ENCODE measurements at regions not wholly inside any gene's neighbourhood (a gene's known extent, or its start where the extent isn't known, plus 50 kb on each side); places are given as distances from the start of the nearest gene placed in this dataset.
A peak's percentile ranks its signal among the peaks of the same experiment; 100 is the strongest.

DNA sequence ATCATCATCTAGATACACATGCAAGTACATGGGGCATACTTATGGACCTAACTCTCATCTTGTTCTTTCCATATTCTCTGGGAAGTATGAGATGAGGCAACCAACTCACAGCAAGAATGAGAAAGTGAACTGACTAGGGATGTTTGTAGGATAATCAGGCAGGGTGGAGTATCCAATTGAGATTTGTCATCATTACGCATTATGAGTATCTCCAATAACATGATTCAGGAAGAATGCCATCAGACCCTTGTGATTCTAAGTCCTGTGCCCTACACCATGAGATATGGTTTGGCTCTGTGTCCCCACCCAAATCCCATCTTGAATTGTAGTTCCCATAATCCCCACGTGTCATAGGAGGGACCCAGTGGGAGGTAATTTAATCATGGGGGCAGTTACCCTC lies 154.0 kb downstream of the SLC30A10 start:
- H3K4me3 ChIP-seq, result no peak overlapping the region
- H3K4me1 ChIP-seq (replicated peaks), result peaks cover 5% of the 10 kb centered on the region; the same call in 1 of the 2 replicates
- no peak for DNase-seq (ENCODE audit: low read depth in 1 of 2, low spot score in 2 of 2)
- H3K27ac ChIP-seq, result no peak overlapping the region
- H3K36me3 ChIP-seq, result no peaks in the 10 kb centered on the region
- no peaks in the 10 kb centered on the region for H3K27me3 ChIP-seq (replicated peaks)
- H3K9me3 ChIP-seq (replicated peaks), result no peaks in the 10 kb centered on the region

DNA sequence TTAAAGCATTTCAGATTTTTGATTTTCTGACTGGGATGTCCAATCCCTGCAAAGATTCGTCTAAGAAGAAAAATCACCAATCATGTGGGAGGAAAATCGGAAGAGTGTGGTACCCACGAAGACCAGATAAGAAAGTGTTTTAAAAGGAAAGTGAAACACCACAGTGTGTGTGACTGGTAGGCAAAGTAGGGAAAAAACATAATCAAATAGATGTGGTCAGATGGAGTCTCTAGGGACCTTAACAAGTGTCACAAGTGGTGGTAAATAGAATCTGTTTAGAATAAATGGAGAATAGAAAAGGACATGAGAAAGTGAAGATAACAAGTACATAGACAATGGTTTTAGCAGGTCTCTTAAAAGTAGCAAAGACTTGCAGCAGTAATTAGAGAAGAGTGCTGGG lies 154.6 kb downstream of the SLC30A10 start:
- no peak overlapping the region for H3K4me3 ChIP-seq
- peaks cover 5% of the 10 kb centered on the region; the same call in 1 of the 2 replicates for H3K4me1 ChIP-seq (replicated peaks)
- no peaks in the 10 kb centered on the region for H3K9me3 ChIP-seq (replicated peaks)
- no peaks in the 10 kb centered on the region for H3K27me3 ChIP-seq (replicated peaks)
- H3K27ac ChIP-seq, result no peak overlapping the region
- H3K36me3 ChIP-seq, result no peaks in the 10 kb centered on the region
- DNase-seq (ENCODE audit: low read depth in 1 of 2, low spot score in 2 of 2), result no peak

DNA sequence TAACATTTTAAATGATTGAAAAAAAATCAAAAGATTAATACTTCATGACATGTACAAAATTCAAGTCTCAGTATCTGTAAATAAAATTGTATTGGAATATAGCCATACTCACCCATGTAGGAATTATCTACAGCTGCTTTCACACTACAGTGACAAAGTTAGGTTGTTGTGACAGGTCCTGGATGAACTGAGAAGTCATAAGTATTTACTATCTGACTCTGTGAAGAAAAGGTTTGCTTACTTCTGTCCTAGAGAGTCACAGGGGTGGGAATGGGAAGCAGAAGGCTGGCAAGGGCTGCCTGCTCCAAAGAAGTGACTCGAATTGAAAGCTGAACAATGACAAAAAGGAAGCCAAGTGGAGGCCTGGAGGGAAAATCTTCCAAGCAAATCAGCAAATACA lies 155.2 kb downstream of the SLC30A10 start:
- no peak overlapping the region for H3K4me3 ChIP-seq
- no peaks in the 10 kb centered on the region for H3K27me3 ChIP-seq (replicated peaks)
- H3K27ac ChIP-seq, result no peak overlapping the region
- DNase-seq (ENCODE audit: low read depth in 1 of 2, low spot score in 2 of 2), result no peak
- H3K9me3 ChIP-seq (replicated peaks), result no peaks in the 10 kb centered on the region
- no peaks in the 10 kb centered on the region for H3K36me3 ChIP-seq
- peaks cover 5% of the 10 kb centered on the region; the same call in 1 of the 2 replicates for H3K4me1 ChIP-seq (replicated peaks)

DNA sequence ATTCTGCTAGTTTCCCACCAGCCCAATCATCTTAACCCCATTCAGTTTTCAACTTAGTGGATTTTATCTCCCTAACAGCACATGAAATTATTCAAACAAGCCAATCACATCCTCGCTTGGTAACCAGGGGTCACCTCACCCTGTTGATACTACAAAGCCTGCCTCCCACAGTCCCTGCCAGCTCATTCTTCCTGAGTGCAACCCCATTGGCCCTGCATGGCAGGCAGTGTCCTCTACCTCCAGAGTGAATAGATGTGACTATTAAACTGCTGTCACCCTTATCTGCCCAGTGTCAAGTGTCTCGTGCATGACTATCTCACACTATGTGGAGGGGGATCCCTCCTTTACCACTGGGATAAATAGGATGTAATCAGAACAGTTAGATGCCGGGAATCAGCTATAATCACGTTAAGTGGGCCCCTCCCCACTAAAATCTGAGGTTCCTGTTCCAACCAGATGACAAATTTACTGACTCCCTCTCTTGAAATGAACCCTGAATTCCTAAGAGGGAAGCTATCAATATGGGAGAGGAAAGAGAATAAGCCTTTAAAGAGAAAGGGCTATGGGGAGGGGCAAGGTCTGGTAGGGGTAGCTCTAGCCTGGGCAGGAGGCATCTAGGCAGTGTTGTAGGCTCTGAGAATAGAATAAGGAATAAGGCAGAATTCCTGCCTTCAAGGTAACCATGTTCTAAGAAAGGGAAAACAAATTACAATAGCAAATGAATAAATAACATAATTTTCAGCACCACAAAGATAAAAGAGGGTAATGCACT lies 155.9 kb downstream of the SLC30A10 start:
- Histone ChIP-seq H3K27me3 (replicated peaks) (no peaks in the 10 kb centered on the region), H3K36me3 (no peaks in the 10 kb centered on the region), H3K27ac (no peak overlapping the region), H3K4me3 (no peak overlapping the region), H3K9me3 (replicated peaks) (no peaks in the 10 kb centered on the region), H3K4me1 (replicated peaks) (peaks cover 5% of the 10 kb centered on the region; the same call in 1 of the 2 replicates)
- DNase-seq (ENCODE audit: low read depth in 1 of 2, low spot score in 2 of 2), result no peak

DNA sequence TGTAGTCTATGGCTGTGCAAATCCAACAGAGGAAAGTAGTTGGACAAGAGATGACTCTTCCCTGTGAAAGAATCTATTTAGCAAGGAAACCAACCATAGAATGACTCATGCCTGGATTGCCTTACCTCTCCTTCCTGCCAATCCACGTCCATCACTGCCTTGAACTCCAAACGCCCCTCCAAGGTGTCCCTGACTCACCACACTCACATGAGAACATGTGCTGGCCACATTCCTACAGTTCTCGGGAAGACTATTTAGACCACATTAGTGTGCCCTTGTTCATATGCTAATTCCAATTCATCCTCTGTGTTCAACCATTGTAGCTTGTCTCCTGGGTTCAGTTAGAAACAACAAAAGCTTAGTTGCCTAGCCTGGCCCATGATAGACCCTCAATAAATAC lies 157.3 kb downstream of the SLC30A10 start:
- Histone ChIP-seq H3K27me3 (replicated peaks) (no peaks in the 10 kb centered on the region), H3K36me3 (no peaks in the 10 kb centered on the region), H3K4me1 (replicated peaks) (peaks cover 5% of the 10 kb centered on the region; the same call in 1 of the 2 replicates)

DNA sequence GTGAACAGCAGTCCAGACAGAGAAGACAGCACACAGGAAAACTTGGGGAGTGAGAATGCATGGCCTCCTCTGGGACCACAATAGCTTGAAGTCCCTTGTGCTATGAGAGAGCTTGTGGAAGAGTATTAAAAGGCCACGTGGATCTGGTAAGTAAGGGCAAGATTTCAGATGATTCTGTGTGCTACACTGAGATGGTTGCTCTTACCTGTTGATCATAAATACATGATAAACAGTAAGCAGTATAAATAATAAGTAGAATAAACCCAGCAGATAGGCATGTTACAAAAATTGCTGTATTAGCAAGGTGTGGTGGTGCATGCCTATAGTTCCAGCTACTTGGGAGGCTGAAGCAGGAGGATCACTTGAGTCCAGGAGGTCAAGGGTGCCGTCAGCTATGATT lies 150.4 kb upstream of the ZC3H11B start:
- no peak for DNase-seq (ENCODE audit: low read depth in 1 of 2, low spot score in 2 of 2)
- Histone ChIP-seq H3K9me3 (replicated peaks) (no peaks in the 10 kb centered on the region), H3K4me3 (no peak overlapping the region), H3K4me1 (replicated peaks) (no peaks in the 10 kb centered on the region), H3K27ac (no peak overlapping the region), H3K36me3 (no peaks in the 10 kb centered on the region), H3K27me3 (replicated peaks) (no peaks in the 10 kb centered on the region)

More for the DNA sequence above, 157.3 kb downstream of the SLC30A10 start:
- Histone ChIP-seq H3K4me3 (no peak overlapping the region), H3K27ac (no peak overlapping the region), H3K9me3 (replicated peaks) (no peaks in the 10 kb centered on the region)
- DNase-seq (ENCODE audit: low read depth in 1 of 2, low spot score in 2 of 2), result peak; percentile 16 to 52

DNA sequence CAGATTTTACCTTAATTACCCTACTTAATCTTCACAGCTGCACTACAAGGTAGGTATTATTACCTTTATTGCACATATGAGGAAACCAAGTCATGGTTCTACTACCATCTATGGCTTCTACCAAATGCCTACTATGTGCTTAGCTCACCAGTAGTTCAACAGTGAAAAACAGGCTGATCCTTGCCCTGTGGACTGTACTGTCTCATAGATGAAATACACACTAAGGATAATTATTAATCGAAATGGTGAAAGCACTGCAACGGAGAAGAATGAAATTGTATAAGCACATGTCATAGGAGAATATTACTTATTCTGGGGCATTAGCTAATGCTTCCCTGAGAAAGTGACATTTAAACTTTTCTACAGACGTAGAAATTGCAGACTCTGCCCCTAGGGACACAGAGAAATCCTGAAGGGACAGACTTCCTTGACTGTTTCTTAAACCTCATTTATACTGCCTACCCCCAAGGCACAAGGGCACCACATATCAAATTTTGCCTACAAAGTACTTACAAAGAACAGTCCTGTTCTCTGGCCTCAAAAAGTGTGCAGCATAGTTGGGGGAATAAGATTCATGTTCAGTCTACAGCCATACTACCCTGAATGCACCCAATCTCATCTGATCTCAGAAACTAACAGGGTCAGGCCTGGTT lies 148.4 kb upstream of the ZC3H11B start:
- H3K27ac ChIP-seq, result no peak overlapping the region
- no peaks in the 10 kb centered on the region for H3K36me3 ChIP-seq
- no peak overlapping the region for H3K4me3 ChIP-seq
- H3K9me3 ChIP-seq (replicated peaks), result no peaks in the 10 kb centered on the region
- H3K4me1 ChIP-seq (replicated peaks), result no peaks in the 10 kb centered on the region
- DNase-seq (ENCODE audit: low read depth in 1 of 2, low spot score in 2 of 2), result no peak
- no peaks in the 10 kb centered on the region for H3K27me3 ChIP-seq (replicated peaks)

DNA sequence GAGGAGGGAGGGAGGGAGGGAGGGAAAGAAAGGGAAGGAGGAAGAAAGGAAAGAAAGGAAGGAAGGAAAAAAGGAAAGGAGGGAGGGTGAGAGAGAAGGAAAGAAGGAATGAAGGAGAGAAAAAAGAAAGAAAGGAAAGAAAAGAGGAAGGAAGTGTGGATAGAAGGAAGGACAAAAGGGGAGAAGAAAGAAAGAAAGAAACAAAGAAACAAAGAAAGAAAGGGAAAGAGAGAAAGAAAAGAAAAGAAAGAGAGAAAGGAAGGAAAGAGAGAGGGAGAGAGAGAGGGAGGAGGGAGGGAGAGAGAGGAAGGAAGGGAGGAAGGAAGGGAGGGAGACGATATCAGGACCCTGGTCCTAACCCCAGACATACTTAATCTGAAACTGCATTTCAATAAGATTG lies 146.2 kb upstream of the ZC3H11B start:
- no peaks in the 10 kb centered on the region for H3K36me3 ChIP-seq
- H3K9me3 ChIP-seq (replicated peaks), result no peaks in the 10 kb centered on the region
- H3K27me3 ChIP-seq (replicated peaks), result no peaks in the 10 kb centered on the region
- H3K4me1 ChIP-seq (replicated peaks), result no peaks in the 10 kb centered on the region
- no peak overlapping the region for H3K4me3 ChIP-seq
- no peak overlapping the region for H3K27ac ChIP-seq
- DNase-seq (ENCODE audit: low read depth in 1 of 2, low spot score in 2 of 2), result no peak

DNA sequence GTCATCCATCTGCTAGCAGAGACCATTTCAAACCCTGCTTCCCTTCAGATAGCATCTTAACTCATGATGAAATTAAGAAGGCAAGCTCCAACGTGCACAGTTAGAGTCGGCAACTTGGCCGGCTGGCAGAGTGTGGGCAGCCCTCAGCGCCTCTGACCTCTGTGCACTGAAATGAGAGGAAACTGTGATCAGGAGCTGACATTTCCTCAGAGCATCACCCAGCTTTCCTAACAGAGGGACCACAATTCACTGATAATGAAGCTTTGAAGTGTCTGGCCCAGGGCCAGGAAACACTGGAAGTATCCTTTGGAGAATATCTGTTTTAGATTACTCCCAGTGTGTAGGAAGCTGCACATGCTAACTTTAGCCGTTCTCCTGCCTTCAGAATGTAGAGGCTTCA lies 145.0 kb upstream of the ZC3H11B start:
- Histone ChIP-seq H3K36me3 (no peaks in the 10 kb centered on the region), H3K27me3 (replicated peaks) (no peaks in the 10 kb centered on the region), H3K4me3 (no peak overlapping the region), H3K27ac (no peak overlapping the region), H3K9me3 (replicated peaks) (no peaks in the 10 kb centered on the region), H3K4me1 (replicated peaks) (no peaks in the 10 kb centered on the region)
- no peak for DNase-seq (ENCODE audit: low read depth in 1 of 2, low spot score in 2 of 2)

DNA sequence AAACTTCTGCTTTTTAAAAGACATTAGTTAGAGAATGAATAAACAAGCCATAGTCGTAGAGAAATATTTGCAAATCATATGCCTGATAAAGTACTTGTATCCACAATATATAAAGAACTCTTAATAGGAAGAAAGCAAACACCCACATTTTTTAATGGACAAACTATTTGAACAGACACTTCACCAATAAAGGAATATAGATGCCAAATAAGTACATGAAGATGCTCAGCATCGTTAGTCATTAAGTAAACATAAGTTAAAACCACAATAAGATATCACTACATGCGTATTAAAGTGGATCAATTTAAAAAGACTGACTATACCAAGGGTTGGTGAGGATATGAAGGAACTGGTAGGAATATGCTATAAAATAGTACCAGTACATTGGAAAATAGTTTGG lies 142.3 kb upstream of the ZC3H11B start:
- H3K9me3 ChIP-seq (replicated peaks), result no peaks in the 10 kb centered on the region
- no peaks in the 10 kb centered on the region for H3K27me3 ChIP-seq (replicated peaks)
- H3K27ac ChIP-seq, result no peak overlapping the region
- no peaks in the 10 kb centered on the region for H3K36me3 ChIP-seq
- H3K4me1 ChIP-seq (replicated peaks), result no peaks in the 10 kb centered on the region
- H3K4me3 ChIP-seq, result no peak overlapping the region
- DNase-seq (ENCODE audit: low read depth in 1 of 2, low spot score in 2 of 2), result no peak

DNA sequence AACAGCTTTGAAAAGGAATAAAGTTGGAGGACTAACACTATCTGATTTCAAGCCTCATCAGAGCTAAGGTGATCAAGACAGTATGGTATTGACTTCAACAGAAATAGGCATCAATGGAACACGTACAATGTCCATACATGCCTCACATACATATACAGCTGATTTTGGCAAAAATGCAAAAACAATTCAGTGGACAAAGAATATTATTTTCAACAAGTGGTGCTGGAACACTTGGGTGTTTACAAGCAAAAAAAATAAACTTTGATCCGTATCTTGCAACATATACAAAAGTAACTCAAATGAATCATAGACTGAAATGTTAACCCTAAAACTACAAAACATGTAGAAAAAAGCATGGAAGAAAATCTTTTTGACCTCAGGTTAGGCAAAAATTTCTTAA lies 141.9 kb upstream of the ZC3H11B start:
- no peaks in the 10 kb centered on the region for H3K36me3 ChIP-seq
- no peaks in the 10 kb centered on the region for H3K27me3 ChIP-seq (replicated peaks)
- no peaks in the 10 kb centered on the region for H3K9me3 ChIP-seq (replicated peaks)
- no peak overlapping the region for H3K27ac ChIP-seq
- H3K4me1 ChIP-seq (replicated peaks), result no peaks in the 10 kb centered on the region
- no peak overlapping the region for H3K4me3 ChIP-seq
- DNase-seq (ENCODE audit: low read depth in 1 of 2, low spot score in 2 of 2), result no peak

DNA sequence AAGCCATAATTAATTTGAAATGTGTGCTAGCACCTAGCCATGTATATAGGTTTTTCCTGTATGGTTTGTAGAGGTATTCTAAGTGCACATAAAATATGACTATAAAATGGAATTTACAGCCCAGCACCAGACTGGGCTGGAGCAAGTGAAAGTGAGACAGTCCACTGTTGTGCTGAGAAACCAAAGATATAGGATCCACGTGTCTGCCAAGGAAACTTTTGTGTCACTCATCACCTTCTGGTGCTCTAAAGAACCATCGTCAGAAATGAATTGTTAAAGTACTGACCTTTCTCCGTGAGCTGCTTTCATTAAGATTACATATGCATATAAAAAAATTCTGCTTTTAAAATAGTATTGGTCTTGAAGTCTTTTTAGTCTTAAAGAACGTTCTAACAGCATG lies 141.0 kb upstream of the ZC3H11B start:
- H3K36me3 ChIP-seq, result no peaks in the 10 kb centered on the region
- H3K27ac ChIP-seq, result no peak overlapping the region
- H3K27me3 ChIP-seq (replicated peaks), result no peaks in the 10 kb centered on the region
- no peak for DNase-seq (ENCODE audit: low read depth in 1 of 2, low spot score in 2 of 2)
- H3K4me3 ChIP-seq, result no peak overlapping the region
- no peaks in the 10 kb centered on the region for H3K9me3 ChIP-seq (replicated peaks)
- H3K4me1 ChIP-seq (replicated peaks), result no peaks in the 10 kb centered on the region

DNA sequence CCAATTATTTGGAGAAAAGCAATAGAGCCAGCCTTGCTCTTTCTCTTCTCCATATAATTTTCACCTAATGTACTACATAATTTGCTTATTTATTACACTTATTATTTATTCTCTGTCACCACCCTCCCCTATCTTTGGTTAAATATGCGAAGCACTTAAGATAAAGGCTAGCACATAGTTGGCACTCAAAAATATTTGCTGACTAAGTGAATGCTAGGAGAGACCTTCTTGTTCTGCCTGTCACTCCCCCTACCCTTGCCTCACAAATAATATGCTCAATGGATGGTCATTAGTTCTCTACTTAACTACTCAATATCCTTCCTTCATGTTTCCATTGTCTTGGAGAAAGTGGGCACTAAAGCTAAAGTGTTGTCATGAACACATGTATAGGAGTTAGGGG lies 139.7 kb upstream of the ZC3H11B start:
- no peak overlapping the region for H3K4me3 ChIP-seq
- H3K27ac ChIP-seq, result no peak overlapping the region
- H3K9me3 ChIP-seq (replicated peaks), result no peaks in the 10 kb centered on the region
- no peaks in the 10 kb centered on the region for H3K27me3 ChIP-seq (replicated peaks)
- no peak for DNase-seq (ENCODE audit: low read depth in 1 of 2, low spot score in 2 of 2)
- H3K36me3 ChIP-seq, result no peaks in the 10 kb centered on the region
- no peaks in the 10 kb centered on the region for H3K4me1 ChIP-seq (replicated peaks)

DNA sequence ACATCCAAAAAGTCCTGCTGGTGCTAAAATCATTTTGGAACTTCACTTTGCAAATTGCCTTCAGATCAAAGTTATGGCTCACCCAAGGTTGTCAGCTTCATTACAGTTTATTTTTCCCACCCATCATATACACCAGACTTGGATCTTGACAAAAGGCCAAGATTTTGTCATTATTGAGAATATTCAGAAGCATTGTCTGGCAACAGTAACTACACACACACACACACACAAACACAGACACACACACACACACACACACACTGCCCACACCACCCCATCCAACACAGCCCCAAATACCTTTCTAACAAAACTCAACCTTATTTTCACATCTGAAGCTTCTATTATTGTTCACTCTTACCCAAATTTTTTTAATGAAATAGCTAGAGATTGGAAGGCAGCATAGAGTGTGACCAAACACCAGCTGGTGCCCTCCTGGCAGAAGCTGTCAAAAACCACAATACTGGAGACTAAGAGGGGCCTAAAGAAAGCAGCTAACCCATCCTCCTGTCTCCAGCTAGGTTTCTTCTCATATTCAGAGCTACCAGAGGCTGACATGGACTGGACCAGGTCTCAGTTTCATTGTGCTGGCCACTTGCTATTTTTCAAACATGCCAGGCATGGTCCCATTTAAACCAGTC lies 139.1 kb upstream of the ZC3H11B start:
- Histone ChIP-seq H3K36me3 (no peaks in the 10 kb centered on the region), H3K27me3 (replicated peaks) (no peaks in the 10 kb centered on the region), H3K4me3 (no peak overlapping the region), H3K27ac (no peak overlapping the region), H3K9me3 (replicated peaks) (no peaks in the 10 kb centered on the region), H3K4me1 (replicated peaks) (no peaks in the 10 kb centered on the region)
- no peak for DNase-seq (ENCODE audit: low read depth in 1 of 2, low spot score in 2 of 2)

Measured in SJSA1 (cell line).